ENCODE measurements at regions not wholly inside any gene's neighbourhood (a gene's known extent, or its start where the extent isn't known, plus 50 kb on each side); places are given as distances from the start of the nearest gene placed in this dataset.

DNA sequence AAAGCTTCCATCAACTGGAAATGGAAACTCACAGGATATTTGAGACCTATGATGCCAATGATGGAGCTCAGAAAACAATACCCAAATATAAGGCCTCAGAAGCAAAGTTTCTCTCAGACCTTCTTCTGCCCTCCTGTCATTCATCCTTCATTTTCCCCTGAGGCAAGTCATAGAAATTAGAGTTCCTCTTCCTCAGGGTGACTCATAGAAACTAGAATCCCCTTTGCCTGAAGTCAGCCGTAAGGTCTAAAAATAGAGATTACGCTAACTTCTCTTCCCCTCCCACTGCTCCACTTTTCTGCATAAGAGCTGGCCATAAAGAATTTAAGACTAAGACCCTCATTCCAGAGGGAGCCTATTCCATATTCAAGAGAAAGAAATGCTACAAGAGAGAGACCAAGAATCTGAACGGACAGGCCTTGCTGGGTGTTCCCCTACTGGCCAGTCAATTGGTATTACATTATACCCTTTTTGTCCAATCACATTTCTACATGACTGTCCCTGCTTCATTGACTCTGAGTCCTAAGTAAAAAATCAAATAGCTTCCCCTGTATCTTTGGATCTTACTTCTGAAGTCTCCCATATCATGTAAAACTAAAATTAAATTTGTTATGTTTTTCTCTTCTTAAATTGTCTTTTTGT is 994.9 kb downstream of the ADGRL2 start:
- TF ChIP-seq, protein P1, sequence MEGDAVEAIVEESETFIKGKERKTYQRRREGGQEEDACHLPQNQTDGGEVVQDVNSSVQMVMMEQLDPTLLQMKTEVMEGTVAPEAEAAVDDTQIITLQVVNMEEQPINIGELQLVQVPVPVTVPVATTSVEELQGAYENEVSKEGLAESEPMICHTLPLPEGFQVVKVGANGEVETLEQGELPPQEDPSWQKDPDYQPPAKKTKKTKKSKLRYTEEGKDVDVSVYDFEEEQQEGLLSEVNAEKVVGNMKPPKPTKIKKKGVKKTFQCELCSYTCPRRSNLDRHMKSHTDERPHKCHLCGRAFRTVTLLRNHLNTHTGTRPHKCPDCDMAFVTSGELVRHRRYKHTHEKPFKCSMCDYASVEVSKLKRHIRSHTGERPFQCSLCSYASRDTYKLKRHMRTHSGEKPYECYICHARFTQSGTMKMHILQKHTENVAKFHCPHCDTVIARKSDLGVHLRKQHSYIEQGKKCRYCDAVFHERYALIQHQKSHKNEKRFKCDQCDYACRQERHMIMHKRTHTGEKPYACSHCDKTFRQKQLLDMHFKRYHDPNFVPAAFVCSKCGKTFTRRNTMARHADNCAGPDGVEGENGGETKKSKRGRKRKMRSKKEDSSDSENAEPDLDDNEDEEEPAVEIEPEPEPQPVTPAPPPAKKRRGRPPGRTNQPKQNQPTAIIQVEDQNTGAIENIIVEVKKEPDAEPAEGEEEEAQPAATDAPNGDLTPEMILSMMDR (IDR thresholded peaks at IDR 0.05; ENCODE audit: borderline replicate concordance, control extremely low read depth, extremely low read depth, insufficient read depth, missing control alignments), result no peak
- DNase-seq (ENCODE audit: low spot score), result no peak
- in situ Hi-C loops (cut with MboI; ENCODE audit: low sequenced_read_pairs, unreplicated experiment), result no loop called here

DNA sequence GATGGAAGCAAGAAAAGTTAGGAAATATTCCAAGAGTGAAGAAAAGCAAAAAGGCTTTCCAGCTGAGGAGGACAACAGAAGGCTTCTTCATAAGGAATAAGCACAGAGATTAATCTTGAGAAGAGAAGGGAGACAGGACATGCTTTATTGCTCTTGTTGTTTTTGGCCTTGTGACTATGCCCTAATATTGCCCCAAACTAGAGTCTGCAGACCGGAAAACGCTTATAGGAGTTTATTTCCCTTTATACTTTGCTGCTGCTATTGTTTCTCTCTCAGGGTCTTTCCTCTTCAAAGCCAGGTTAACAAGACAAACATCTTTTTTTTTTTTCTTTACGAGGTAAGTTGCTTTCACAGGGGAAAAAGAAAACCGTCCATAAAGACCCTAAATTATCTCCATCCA is 991.4 kb downstream of the ADGRL2 start:
- TF ChIP-seq, protein P1 (IDR thresholded peaks at IDR 0.05; ENCODE audit: borderline replicate concordance, control extremely low read depth, extremely low read depth, insufficient read depth, missing control alignments), result no peak
- in situ Hi-C loops (cut with MboI; ENCODE audit: low sequenced_read_pairs, unreplicated experiment), result no loop called here
- DNase-seq (ENCODE audit: low spot score), result no peak

DNA sequence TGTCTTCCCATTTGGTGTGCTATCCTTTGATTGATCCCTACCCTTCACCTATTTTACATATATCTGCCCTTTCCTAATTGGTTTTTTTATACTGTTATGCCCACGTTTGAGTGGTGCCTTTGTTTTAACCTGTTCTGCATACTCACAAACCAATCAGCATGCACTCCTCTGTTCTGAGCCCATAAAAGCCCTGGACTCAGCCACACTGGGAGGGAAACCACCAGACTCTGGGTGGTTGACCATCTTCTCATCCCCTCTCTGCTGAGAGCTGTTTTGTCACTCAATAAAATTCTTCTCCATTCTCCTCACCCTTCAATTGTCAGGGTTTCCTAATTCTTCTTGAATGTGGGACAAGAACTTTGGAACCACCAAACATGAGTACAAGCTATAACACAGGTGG is 989.8 kb downstream of the ADGRL2 start:
- TF ChIP-seq, protein P1 (IDR thresholded peaks at IDR 0.05; ENCODE audit: borderline replicate concordance, control extremely low read depth, extremely low read depth, insufficient read depth, missing control alignments), result no peak
- in situ Hi-C loops (cut with MboI; ENCODE audit: low sequenced_read_pairs, unreplicated experiment), result no loop called here
- DNase-seq (ENCODE audit: low spot score), result no peak

DNA sequence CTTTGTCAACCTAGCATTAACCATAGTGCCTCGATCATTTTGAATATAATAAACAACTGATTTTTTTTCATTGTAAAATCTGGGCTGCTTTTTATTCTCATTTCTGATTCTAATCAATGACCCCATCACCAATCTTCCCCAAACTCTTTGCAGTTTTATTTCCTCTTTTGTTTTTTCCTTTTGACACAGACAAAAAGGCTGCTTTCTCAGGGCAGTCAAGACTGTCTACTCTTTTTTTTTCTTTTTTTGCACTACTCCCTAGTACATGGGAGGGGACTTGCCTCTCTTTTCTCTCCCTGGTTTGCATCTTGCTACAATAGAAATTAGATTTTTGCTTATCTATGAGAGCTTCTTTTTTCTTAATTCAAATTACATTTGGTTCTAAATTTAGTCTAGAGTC is 987.9 kb downstream of the ADGRL2 start:
- in situ Hi-C loops (cut with MboI; ENCODE audit: low sequenced_read_pairs, unreplicated experiment), result no loop called here
- TF ChIP-seq, protein P1 (IDR thresholded peaks at IDR 0.05; ENCODE audit: borderline replicate concordance, control extremely low read depth, extremely low read depth, insufficient read depth, missing control alignments), result no peak
- no peak for DNase-seq (ENCODE audit: low spot score)

DNA sequence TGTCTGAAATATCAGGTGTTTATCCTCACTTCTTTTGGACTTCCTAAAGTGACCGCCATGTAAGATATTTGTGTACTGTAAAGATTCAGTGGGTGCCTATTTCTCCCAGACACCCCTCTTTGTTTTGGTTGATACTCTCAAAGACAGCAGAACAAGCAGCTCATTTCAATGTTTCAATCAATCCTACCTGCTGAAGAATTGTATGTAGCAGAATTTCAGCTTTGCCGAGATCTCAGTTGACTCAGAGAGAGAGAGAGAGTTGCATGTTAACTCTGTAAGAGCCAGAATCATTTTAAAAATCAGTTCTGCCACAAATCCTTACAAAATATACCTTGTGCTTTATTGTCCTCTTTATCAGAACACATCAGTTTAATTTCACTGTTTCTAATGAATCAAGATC is 987.3 kb downstream of the ADGRL2 start:
- TF ChIP-seq, protein P1 (IDR thresholded peaks at IDR 0.05; ENCODE audit: borderline replicate concordance, control extremely low read depth, extremely low read depth, insufficient read depth, missing control alignments), result no peak
- in situ Hi-C loops (cut with MboI; ENCODE audit: low sequenced_read_pairs, unreplicated experiment), result no loop called here

DNA sequence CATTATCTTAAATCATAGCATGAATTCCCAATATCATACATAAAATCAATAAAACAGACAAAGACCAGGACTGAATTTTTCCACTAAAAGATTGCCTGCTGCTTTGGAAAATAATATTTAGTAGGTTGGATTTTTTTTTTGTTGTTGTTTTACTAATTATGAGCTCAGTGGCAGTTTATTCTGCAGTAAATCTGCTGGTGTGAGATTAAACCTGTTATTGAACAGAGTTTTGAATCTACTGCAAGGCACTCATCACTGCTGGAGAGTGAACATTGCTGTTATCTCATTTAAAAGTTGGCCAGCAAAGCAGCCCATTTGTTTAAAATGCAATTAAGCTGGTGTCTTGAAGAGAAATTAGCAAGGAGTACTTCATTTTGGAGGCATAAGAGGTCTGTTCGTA is 986.1 kb downstream of the ADGRL2 start:
- in situ Hi-C loops (cut with MboI; ENCODE audit: low sequenced_read_pairs, unreplicated experiment), result no loop called here

More for the DNA sequence above, 987.3 kb downstream of the ADGRL2 start:
- no peak for DNase-seq (ENCODE audit: low spot score)

More for the DNA sequence above, 986.1 kb downstream of the ADGRL2 start:
- TF ChIP-seq, protein P1 (IDR thresholded peaks at IDR 0.05; ENCODE audit: borderline replicate concordance, control extremely low read depth, extremely low read depth, insufficient read depth, missing control alignments), result no peak
- DNase-seq (ENCODE audit: low spot score), result no peak
